ENCODE measurements at regions not wholly inside any gene's neighbourhood (a gene's known extent, or its start where the extent isn't known, plus 50 kb on each side); places are given as distances from the start of the nearest gene placed in this dataset.

DNA sequence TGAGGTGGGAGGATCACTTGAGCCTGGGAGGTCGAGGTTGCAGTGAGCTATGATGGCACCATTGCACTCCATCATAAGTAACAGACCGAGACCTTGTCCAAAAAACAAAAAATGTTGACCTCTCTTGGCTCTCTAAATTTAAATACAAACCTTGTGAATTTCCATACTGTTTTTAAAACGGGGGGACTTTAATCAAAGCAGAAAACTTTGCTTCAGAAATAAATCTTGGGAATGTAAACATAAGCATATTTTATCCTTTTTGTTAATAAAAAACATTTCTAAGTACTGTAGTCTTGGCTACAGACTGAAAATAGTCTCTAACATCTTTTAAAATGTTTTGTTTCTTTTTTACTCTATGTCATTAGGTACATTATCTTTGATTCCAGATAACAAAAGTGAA, 130.7 kb upstream of the RASSF8 start:
- H3K4me3 ChIP-seq (replicated peaks; ENCODE audit: low read depth, low read length), result no peak overlapping the region
- no peak for DNase-seq (ENCODE audit: low read depth)
- TF ChIP-seq, protein P1, sequence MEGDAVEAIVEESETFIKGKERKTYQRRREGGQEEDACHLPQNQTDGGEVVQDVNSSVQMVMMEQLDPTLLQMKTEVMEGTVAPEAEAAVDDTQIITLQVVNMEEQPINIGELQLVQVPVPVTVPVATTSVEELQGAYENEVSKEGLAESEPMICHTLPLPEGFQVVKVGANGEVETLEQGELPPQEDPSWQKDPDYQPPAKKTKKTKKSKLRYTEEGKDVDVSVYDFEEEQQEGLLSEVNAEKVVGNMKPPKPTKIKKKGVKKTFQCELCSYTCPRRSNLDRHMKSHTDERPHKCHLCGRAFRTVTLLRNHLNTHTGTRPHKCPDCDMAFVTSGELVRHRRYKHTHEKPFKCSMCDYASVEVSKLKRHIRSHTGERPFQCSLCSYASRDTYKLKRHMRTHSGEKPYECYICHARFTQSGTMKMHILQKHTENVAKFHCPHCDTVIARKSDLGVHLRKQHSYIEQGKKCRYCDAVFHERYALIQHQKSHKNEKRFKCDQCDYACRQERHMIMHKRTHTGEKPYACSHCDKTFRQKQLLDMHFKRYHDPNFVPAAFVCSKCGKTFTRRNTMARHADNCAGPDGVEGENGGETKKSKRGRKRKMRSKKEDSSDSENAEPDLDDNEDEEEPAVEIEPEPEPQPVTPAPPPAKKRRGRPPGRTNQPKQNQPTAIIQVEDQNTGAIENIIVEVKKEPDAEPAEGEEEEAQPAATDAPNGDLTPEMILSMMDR (IDR thresholded peaks at IDR 0.05; ENCODE audit: low read length, missing control alignments), result no peak

DNA sequence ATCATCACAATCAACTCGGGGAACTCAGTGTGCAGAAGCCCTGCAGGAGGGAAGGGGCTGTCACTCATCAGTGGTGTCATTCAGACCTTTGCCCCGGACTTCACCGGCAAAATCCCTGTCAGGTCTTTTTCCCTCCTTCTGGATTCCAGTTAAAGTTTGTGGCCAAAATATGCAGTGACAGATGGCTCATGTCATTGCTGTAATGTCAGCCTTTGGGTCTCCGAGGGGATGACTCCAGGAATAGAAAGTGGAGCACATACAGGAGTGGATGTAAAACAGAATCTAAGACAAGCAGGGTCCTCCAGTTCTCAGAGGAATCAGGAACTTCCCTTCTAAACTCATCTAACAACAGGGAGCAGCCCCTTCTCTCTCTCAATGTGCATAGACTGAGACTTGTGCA, 130.3 kb upstream of the RASSF8 start:
- TF ChIP-seq, protein P1 (IDR thresholded peaks at IDR 0.05; ENCODE audit: low read length, missing control alignments), result no peak
- DNase-seq (ENCODE audit: low read depth), result peak; percentile 21
- H3K4me3 ChIP-seq (replicated peaks; ENCODE audit: low read depth, low read length), result no peak overlapping the region

DNA sequence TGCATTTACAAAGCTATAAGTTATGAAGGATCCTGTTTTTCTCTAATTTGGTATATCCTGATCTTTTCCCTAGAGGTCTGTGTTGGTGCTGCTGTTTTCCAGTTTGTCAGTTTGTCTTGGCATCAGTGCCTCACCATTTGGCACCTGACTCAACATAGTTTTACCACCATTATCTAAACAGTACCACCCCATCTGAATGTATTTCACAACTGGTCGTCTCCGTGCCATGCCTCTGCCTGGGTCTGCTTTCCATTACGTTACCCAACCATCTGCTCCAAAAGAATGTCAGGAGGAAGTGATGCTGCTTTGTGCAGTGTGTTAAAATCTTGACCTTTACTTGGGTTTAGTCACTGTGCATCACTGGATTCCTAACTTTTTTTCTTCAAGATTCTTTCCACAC, 129.3 kb upstream of the RASSF8 start:
- TF ChIP-seq, protein P1 (IDR thresholded peaks at IDR 0.05; ENCODE audit: low read length, missing control alignments), result peak; percentile 20
- no peak overlapping the region for H3K4me3 ChIP-seq (replicated peaks; ENCODE audit: low read depth, low read length)
- DNase-seq (ENCODE audit: low read depth), result peak; percentile 99

DNA sequence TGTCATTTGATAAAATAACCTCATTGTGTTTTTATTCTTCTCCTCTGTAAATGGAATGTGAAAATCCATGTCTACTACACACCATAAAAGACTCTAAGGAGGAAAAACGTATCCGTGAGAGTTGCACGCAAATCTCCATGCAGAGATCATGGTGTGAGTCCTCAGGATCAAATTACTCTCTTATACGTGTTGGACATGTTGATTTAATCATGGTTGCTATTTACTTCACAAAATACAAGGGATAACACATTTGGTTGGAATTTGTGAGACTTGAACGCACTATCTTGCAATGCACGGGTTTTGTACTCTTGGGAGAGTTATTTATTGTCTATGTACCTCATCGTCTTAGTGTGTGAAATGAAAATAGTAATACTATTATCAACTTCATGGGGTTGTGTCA, 128.0 kb upstream of the RASSF8 start:
- no peak overlapping the region for H3K4me3 ChIP-seq (replicated peaks; ENCODE audit: low read depth, low read length)
- TF ChIP-seq, protein P1 (IDR thresholded peaks at IDR 0.05; ENCODE audit: low read length, missing control alignments), result no peak
- DNase-seq (ENCODE audit: low read depth), result no peak

DNA sequence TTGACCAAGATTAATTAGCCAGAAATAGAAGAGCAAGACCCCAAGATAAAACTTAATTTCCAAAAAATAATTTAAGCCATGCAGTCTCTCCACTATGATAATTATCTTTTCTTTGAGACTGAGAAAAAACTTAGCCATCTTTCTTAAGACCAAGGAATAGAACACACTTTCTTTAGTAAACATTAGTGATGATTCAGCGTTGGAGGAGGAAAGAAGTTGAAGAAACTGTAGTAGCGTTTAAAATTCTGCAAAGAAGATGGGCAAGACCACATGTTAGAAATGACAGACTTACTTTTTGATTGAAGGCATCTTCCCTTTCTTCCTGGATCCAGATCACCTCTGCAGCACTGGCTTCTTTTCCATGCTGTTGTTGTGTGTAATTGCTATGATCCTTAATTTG, 124.8 kb upstream of the RASSF8 start:
- TF ChIP-seq, protein P1 (IDR thresholded peaks at IDR 0.05; ENCODE audit: low read length, missing control alignments), result no peak
- DNase-seq (ENCODE audit: low read depth), result no peak
- no peak overlapping the region for H3K4me3 ChIP-seq (replicated peaks; ENCODE audit: low read depth, low read length)

DNA sequence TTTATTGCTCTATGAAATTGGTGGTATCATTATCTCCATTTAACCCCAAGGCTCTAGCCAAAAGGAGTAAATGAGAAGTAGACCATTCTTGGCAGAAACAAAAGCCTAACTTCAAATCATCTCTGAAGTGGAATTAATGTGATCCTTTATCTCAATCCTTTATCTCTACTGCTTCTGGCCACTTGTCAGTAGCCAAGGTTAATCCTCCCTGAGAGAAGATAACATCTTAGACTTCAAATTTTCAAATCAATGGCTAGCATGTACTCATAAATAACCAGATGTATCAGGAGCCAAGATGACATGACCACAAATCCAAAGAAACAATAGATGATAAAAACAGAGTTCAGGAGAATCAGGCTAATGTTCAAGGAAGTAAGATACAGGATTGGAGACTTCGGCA, 123.1 kb upstream of the RASSF8 start:
- no peak overlapping the region for H3K4me3 ChIP-seq (replicated peaks; ENCODE audit: low read depth, low read length)
- TF ChIP-seq, protein P1 (IDR thresholded peaks at IDR 0.05; ENCODE audit: low read length, missing control alignments), result no peak
- no peak for DNase-seq (ENCODE audit: low read depth)

DNA sequence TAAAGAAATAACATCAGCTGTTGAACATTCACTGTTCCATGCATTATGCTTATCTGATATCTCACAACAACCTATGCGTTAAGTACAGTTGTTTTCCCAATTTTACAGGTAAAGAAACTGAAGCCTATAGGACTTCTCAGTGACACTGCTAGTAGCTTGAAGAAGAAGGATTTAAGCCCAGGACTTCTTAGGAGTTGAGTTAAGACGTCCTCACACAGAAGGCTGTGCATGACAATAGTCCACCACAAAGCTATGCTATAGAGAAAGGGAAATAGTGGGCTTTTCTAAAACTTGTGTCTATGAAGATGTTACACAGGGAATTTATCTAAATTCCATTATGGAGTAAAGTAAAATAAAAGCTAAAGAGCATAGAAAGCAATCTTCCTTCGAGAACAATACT, 120.5 kb upstream of the RASSF8 start:
- no peak overlapping the region for H3K4me3 ChIP-seq (replicated peaks; ENCODE audit: low read depth, low read length)
- no peak for DNase-seq (ENCODE audit: low read depth)
- TF ChIP-seq, protein P1 (IDR thresholded peaks at IDR 0.05; ENCODE audit: low read length, missing control alignments), result no peak

Measured in fibroblast of pulmonary artery (primary cell).